OCI-LY7 (cell line): ENCODE measurements at regions not wholly inside any gene's neighbourhood (a gene's known extent, or its start where the extent isn't known, plus 50 kb on each side); places are given as distances from the start of the nearest gene placed in this dataset.

Experiments used
- BruUV-seq: library from RNA; stranded (reverse); fragments of 400-500 nt; replicated peaks from 2 replicates; lab custom pipeline; 2021; lab: Mats Ljungman, UMichigan
- CTCF ChIA-PET: fragments of 300-600 bp; sonication (Branson Sonifier 250); formaldehyde crosslinking; loops from one replicate; lab custom pipeline; 2022; ENCODE audit warnings: antibody characterized with exemption; ENCODE audit not compliant: unreplicated experiment; lab: Charles Lee
- POLR2A ChIA-PET: fragments of 300-600 bp; sonication (Branson Sonifier 250); formaldehyde crosslinking; loops from one replicate; lab custom pipeline; 2022; ENCODE audit warnings: antibody characterized with exemption; lab: Charles Lee
- DNase-seq: peaks from one replicate; pipeline ENCODE4 v3.0.0-alpha.2; 2015; ENCODE audit warnings: low spot score
- H2AFZ ChIP-seq: fragments of 200-600 bp; sonication (generic), shearing (Covaris generic); 2 replicates; pipeline ENCODE4 v1.6.1; 2014; ENCODE audit warnings: mild to moderate bottlenecking, antibody characterized with exemption, low read length, moderate library complexity
- H3K27ac ChIP-seq: fragments of 200-600 bp; sonication (generic); 2 replicates; pipeline ENCODE4 v1.5.1; 2014; ENCODE audit warnings: mixed run types, low read depth, mild to moderate bottlenecking, moderate library complexity, low read length, inconsistent platforms; ENCODE audit not compliant: poor library complexity, severe bottlenecking
- H3K36me3 ChIP-seq: fragments of 200-600 bp; sonication (generic); 2 replicates; pipeline ENCODE4 v1.6.1; 2014; ENCODE audit warnings: mild to moderate bottlenecking, antibody characterized with exemption, low read length, moderate library complexity, mixed read lengths; ENCODE audit not compliant: insufficient read depth
- H3K4me1 ChIP-seq: fragments of 200-600 bp; sonication (generic); 2 replicates; pipeline ENCODE4 v1.5.1; 2014; ENCODE audit warnings: mild to moderate bottlenecking, low read length; ENCODE audit not compliant: insufficient read depth, poor library complexity, severe bottlenecking
- H3K4me2 ChIP-seq: fragments of 200-600 bp; sonication (generic); 2 replicates; pipeline ENCODE4 v1.6.1; 2014; ENCODE audit warnings: mild to moderate bottlenecking, low read length
- H3K4me3 ChIP-seq: fragments of 200-600 bp; sonication (generic); 2 replicates; pipeline ENCODE4 v1.5.1; 2014; ENCODE audit warnings: mild to moderate bottlenecking, low read depth, low read length; ENCODE audit not compliant: poor library complexity, severe bottlenecking
- H3K79me2 ChIP-seq: fragments of 200-600 bp; sonication (generic); 2 replicates; pipeline ENCODE4 v1.6.1; 2016; ENCODE audit warnings: low read depth, mild to moderate bottlenecking, low read length, moderate library complexity, mixed read lengths; ENCODE audit not compliant: insufficient read depth
- H3K9me2 ChIP-seq: fragments of 200-600 bp; sonication (generic); 2 replicates; pipeline ENCODE4 v1.6.1; 2016; ENCODE audit warnings: mild to moderate bottlenecking, low read length, mixed read lengths; ENCODE audit not compliant: insufficient read depth
- H3K9me3 ChIP-seq: fragments of 200-600 bp; sonication (generic); 2 replicates; pipeline ENCODE4 v1.6.1; 2014; ENCODE audit warnings: mild to moderate bottlenecking, mixed run types, low read length, mixed read lengths
- H4K20me1 ChIP-seq: fragments of 200-600 bp; sonication (generic); 2 replicates; pipeline ENCODE4 v1.6.1; 2014; ENCODE audit warnings: mild to moderate bottlenecking, antibody characterized with exemption, low read length, moderate library complexity, mixed read lengths; ENCODE audit not compliant: insufficient read depth
- CTCF ChIP-seq: fragments of 200-600 bp; sonication (generic); conservative IDR thresholded peaks from 2 replicates; pipeline ENCODE4 v1.5.1; 2014; ENCODE audit warnings: mild to moderate bottlenecking, antibody characterized with exemption, low read length, moderate library complexity, mixed read lengths
- EZH2phosphoT487 ChIP-seq: fragments of 200-600 bp; sonication (generic); IDR thresholded peaks from 2 replicates; pipeline ENCODE4 v1.6.1; 2018; ENCODE audit warnings: low read depth, borderline replicate concordance, mild to moderate bottlenecking, mixed run types, antibody characterized with exemption, low read length, moderate library complexity, mixed read lengths
- intact Hi-C: fragments of 100-400 bp; cut with micrococcal nuclease; formaldehyde crosslinking; loops from one replicate; pipeline ENCODE4 v1.10.0; 2022; ENCODE audit not compliant: unreplicated experiment

GRCh38 chr2:144280009-144280408 is 239.9 kb downstream of the ZEB2 start:
- Histone ChIP-seq H3K27ac (no peak overlapping the region), H3K79me2 (peaks cover 23% of the 10 kb centered on the region; the same call in 1 of the 2 replicates), H3K36me3 (no peaks in the 10 kb centered on the region), H2AFZ (no peak overlapping the region), H3K4me1 (peaks cover 4% of the 10 kb centered on the region), H3K9me3 (no peaks in the 10 kb centered on the region), H4K20me1 (no peaks in the 10 kb centered on the region), H3K9me2 (no peaks in the 10 kb centered on the region), H3K4me2 (no peak overlapping the region), H3K4me3 (no peak overlapping the region)
- intact Hi-C loops: no loop called here
- BruUV-seq: no TSS peak
- ChIA-PET CTCF (no interaction called here), POLR2A (interaction anchor here (1.3 to 1.5 kb wide), 2 partner anchors 19 to 28 kb away, joined by 3 read pairs; no protein-coding TSS in a partner anchor)
- no peak for DNase-seq
- TF ChIP-seq EZH2phosphoT487 (no peak), CTCF (no peak)

- H3K79me2 ChIP-seq: peaks cover 20% of the 10 kb centered on the region; the same call in 1 of the 2 replicates
- H4K20me1 ChIP-seq: no peaks in the 10 kb centered on the region
- H3K4me2 ChIP-seq: no peak overlapping the region
- no TSS peak for BruUV-seq
- ChIA-PET POLR2A (interaction anchor here (0.5 to 1.5 kb wide), 9 partner anchors 12 to 352 kb away, joined by 3 to 5 read pairs (median 3); no protein-coding TSS in a partner anchor), CTCF (no interaction called here)
- intact Hi-C loops: no loop called here
- H3K4me3 ChIP-seq: no peak overlapping the region
- DNase-seq: no peak
- no peak for TF ChIP-seq CTCF
- no peak for TF ChIP-seq EZH2phosphoT487
- no peaks in the 10 kb centered on the region for H3K9me2 ChIP-seq
- H3K36me3 ChIP-seq: no peaks in the 10 kb centered on the region
- H3K9me3 ChIP-seq: no peaks in the 10 kb centered on the region
- H3K4me1 ChIP-seq: peaks cover 4% of the 10 kb centered on the region
- H3K27ac ChIP-seq: no peak overlapping the region
- H2AFZ ChIP-seq: no peak overlapping the region
These were observed 240.8 kb downstream of the ZEB2 start for GRCh38 chr2:144279165-144279564.

- Histone ChIP-seq H3K4me1 (peaks cover 4% of the 10 kb centered on the region), H3K9me3 (no peaks in the 10 kb centered on the region), H3K4me3 (no peak overlapping the region), H3K9me2 (no peaks in the 10 kb centered on the region), H3K4me2 (no peak overlapping the region), H3K36me3 (no peaks in the 10 kb centered on the region), H3K27ac (no peak overlapping the region), H2AFZ (no peak overlapping the region), H4K20me1 (no peaks in the 10 kb centered on the region), H3K79me2 (peaks cover 7% of the 10 kb centered on the region; the same call in 1 of the 2 replicates)
- no peak for DNase-seq
- POLR2A ChIA-PET: interaction anchor here (0.6 to 0.9 kb wide), 4 partner anchors 14 to 294 kb away, joined by 3 to 4 read pairs (median 4); no protein-coding TSS in a partner anchor
- CTCF ChIA-PET: no interaction called here
- TF ChIP-seq EZH2phosphoT487: no peak
- TF ChIP-seq CTCF: no peak
- intact Hi-C loops: no loop called here
- BruUV-seq: no TSS peak
These were observed 242.1 kb downstream of the ZEB2 start for GRCh38 chr2:144277622-144278354.
